OCI-LY3 (cell line): ENCODE measurements at regions not wholly inside any gene's neighbourhood (a gene's known extent, or its start where the extent isn't known, plus 50 kb on each side); places are given as distances from the start of the nearest gene placed in this dataset.

Experiments used
- H2AFZ ChIP-seq: fragments of 200-600, 300-600 bp; shearing (Covaris generic); 2 replicates; pipeline ENCODE4 v1.6.0; 2014; ENCODE audit warnings: antibody characterized with exemption, low read depth, low read length
- H3K27ac ChIP-seq: fragments of 200-600, 300-600 bp; sonication (generic); 2 replicates; pipeline ENCODE4 v1.5.1; 2014; ENCODE audit warnings: mild to moderate bottlenecking, low read length, moderate library complexity, mixed read lengths
- H3K27me3 ChIP-seq: fragments of 200-600, 300-600 bp; sonication (generic); 2 replicates; pipeline ENCODE4 v1.6.1; 2014; ENCODE audit warnings: low read depth, low read length, mixed read lengths
- H3K36me3 ChIP-seq: fragments of 200-600, 300-600 bp; sonication (generic); replicated peaks from 2 replicates; pipeline ENCODE3; 2014; ENCODE audit warnings: low read depth, low read length, mixed read lengths
- H3K4me1 ChIP-seq: fragments of 300-600, 200-600 bp; sonication (generic); 2 replicates; pipeline ENCODE4 v1.6.1; 2014; ENCODE audit warnings: low read length, mixed read lengths
- H3K4me2 ChIP-seq: fragments of 200-600, 300-600 bp; sonication (generic); 2 replicates; pipeline ENCODE4 v1.6.1; 2014; ENCODE audit warnings: low read length, mixed read lengths
- H3K4me3 ChIP-seq: fragments of 300-600, 200-600 bp; sonication (generic); 2 replicates; pipeline ENCODE4 v1.5.1; 2014; ENCODE audit warnings: antibody characterized with exemption, mild to moderate bottlenecking, low read length, moderate library complexity
- H3K79me2 ChIP-seq: fragments of 300-600, 200-600 bp; shearing (Covaris generic); 2 replicates; pipeline ENCODE4 v1.6.1; 2014; ENCODE audit warnings: mild to moderate bottlenecking, low read length, mixed read lengths
- H3K9ac ChIP-seq: fragments of 300-600, 200-600 bp; shearing (Covaris generic); 2 replicates; pipeline ENCODE4 v1.6.0; 2014; ENCODE audit warnings: mild to moderate bottlenecking, low read length, moderate library complexity
- H3K9me3 ChIP-seq: fragments of 200-600, 300-600 bp; shearing (Covaris generic); 2 replicates; pipeline ENCODE4 v1.6.1; 2014; ENCODE audit warnings: low read length, mixed read lengths; ENCODE audit not compliant: insufficient read depth
- H4K20me1 ChIP-seq: fragments of 200-600, 300-600 bp; sonication (generic); 2 replicates; pipeline ENCODE4 v1.6.1; 2016; ENCODE audit warnings: low read length, mixed read lengths; ENCODE audit not compliant: insufficient read depth
- EZH2phosphoT487 ChIP-seq: fragments of 200-600 bp; shearing (Covaris generic); IDR thresholded peaks from 2 replicates; pipeline ENCODE4 v1.6.1; 2018; ENCODE audit warnings: antibody characterized with exemption, mixed run types, low read depth
- TF ChIP-seq, protein P1 (sequence below): fragments of 200-600, 300-600 bp; sonication (generic); IDR thresholded peaks from 2 replicates; pipeline ENCODE4 v1.5.1; 2014; ENCODE audit warnings: antibody characterized with exemption, low read length, low read depth

DNA sequence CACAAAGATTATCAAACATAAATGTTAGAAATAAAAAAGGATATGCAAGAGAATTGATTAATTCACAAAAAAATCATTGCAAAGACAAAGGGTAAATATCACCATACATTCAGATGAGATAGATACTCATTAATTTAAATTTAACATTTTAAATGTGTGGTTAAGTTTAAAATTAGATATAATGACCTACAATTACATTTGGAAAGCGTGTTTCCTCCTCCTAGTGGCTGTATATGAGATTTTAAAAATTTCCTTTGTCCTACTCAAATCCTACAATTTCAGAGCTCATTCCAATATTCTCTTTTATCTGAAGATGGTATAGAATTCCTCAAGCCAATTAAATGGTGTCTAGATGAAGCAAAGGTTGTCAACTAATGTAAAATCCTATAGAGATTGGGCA lies 169.2 kb upstream of the CDH8 start:
- Histone ChIP-seq H3K27ac (no peak overlapping the region), H3K9me3 (no peaks in the 10 kb centered on the region), H3K36me3 (no peaks in the 10 kb centered on the region), H3K9ac (no peak overlapping the region), H3K27me3 (no peaks in the 10 kb centered on the region), H4K20me1 (no peaks in the 10 kb centered on the region), H3K79me2 (no peaks in the 10 kb centered on the region), H3K4me3 (no peak overlapping the region), H3K4me1 (no peaks in the 10 kb centered on the region), H2AFZ (no peak overlapping the region), H3K4me2 (no peak overlapping the region)
- no peak for TF ChIP-seq EZH2phosphoT487
- TF ChIP-seq, protein P1, sequence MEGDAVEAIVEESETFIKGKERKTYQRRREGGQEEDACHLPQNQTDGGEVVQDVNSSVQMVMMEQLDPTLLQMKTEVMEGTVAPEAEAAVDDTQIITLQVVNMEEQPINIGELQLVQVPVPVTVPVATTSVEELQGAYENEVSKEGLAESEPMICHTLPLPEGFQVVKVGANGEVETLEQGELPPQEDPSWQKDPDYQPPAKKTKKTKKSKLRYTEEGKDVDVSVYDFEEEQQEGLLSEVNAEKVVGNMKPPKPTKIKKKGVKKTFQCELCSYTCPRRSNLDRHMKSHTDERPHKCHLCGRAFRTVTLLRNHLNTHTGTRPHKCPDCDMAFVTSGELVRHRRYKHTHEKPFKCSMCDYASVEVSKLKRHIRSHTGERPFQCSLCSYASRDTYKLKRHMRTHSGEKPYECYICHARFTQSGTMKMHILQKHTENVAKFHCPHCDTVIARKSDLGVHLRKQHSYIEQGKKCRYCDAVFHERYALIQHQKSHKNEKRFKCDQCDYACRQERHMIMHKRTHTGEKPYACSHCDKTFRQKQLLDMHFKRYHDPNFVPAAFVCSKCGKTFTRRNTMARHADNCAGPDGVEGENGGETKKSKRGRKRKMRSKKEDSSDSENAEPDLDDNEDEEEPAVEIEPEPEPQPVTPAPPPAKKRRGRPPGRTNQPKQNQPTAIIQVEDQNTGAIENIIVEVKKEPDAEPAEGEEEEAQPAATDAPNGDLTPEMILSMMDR = no peak

GRCh38 chr16:62201911-62202310 lies 165.7 kb upstream of the CDH8 start:
- no peaks in the 10 kb centered on the region for H3K79me2 ChIP-seq
- no peak overlapping the region for H2AFZ ChIP-seq
- H3K27me3 ChIP-seq = no peaks in the 10 kb centered on the region
- no peaks in the 10 kb centered on the region for H4K20me1 ChIP-seq
- TF ChIP-seq EZH2phosphoT487 = no peak
- no peak overlapping the region for H3K4me2 ChIP-seq
- H3K9me3 ChIP-seq = no peaks in the 10 kb centered on the region
- H3K9ac ChIP-seq = no peak overlapping the region
- no peaks in the 10 kb centered on the region for H3K36me3 ChIP-seq
- H3K4me1 ChIP-seq = no peaks in the 10 kb centered on the region
- no peak overlapping the region for H3K27ac ChIP-seq
- no peak overlapping the region for H3K4me3 ChIP-seq

DNA sequence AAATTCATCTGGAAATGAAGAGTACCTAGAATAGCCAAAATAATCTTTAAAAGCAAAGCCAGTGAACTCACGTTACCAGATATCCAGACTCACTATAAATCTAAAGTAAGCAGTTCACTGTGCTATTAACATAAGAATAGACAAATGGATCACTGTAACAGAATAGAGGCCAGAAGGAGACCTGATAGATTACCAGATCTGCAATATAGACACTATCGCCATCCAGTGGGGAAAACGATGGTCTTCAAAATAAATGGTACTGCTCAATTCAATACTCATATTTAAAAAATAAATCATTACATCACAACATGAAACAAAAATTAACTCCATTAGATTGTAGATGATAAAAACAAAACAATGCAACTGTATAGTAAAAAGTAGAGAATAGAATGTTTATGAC lies 158.6 kb upstream of the CDH8 start:
- no peaks in the 10 kb centered on the region for H3K4me1 ChIP-seq
- H3K36me3 ChIP-seq = no peaks in the 10 kb centered on the region
- no peak overlapping the region for H2AFZ ChIP-seq
- H4K20me1 ChIP-seq = no peaks in the 10 kb centered on the region
- H3K79me2 ChIP-seq = no peaks in the 10 kb centered on the region
- peaks cover 4% of the 10 kb centered on the region; the same call in 1 of the 2 replicates for H3K27me3 ChIP-seq
- H3K9ac ChIP-seq = no peak overlapping the region
- no peak overlapping the region for H3K4me2 ChIP-seq
- H3K27ac ChIP-seq = no peak overlapping the region
- no peaks in the 10 kb centered on the region for H3K9me3 ChIP-seq
- no peak overlapping the region for H3K4me3 ChIP-seq
- TF ChIP-seq, protein P1 = peak; percentile 28; the same call in 1 of the 2 replicates
- no peak for TF ChIP-seq EZH2phosphoT487

DNA sequence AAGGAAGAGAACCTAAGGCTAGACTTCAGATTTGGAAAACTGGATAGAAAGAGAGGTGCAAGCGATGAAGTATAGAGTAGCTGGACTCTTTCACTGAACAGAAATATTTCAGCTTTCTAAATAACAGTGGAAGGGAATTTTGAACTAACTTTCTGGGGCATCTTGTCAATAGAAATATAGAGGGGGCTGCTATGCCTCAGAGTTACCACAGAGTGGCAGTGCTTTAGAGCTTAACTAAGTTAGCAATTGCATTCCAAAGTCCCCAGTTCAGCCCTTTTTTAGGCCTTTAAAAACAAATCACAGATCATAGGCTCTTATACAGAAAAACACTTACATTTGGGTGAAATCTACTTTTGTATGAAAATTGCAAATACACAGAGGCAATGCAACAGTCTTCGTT lies 154.2 kb upstream of the CDH8 start:
- H3K9me3 ChIP-seq = no peaks in the 10 kb centered on the region
- no peak for TF ChIP-seq EZH2phosphoT487
- TF ChIP-seq, protein P1 = peak; percentile 66
- no peak overlapping the region for H3K27ac ChIP-seq
- no peaks in the 10 kb centered on the region for H3K36me3 ChIP-seq
- H3K4me1 ChIP-seq = no peaks in the 10 kb centered on the region
- no peak overlapping the region for H3K9ac ChIP-seq
- no peak overlapping the region for H2AFZ ChIP-seq
- H3K4me2 ChIP-seq = no peak overlapping the region
- H4K20me1 ChIP-seq = no peaks in the 10 kb centered on the region
- H3K79me2 ChIP-seq = no peaks in the 10 kb centered on the region
- H3K27me3 ChIP-seq = peaks cover 4% of the 10 kb centered on the region; the same call in 1 of the 2 replicates
- no peak overlapping the region for H3K4me3 ChIP-seq
